ENCODE measurements at regions not wholly inside any gene's neighbourhood (a gene's known extent, or its start where the extent isn't known, plus 50 kb on each side); places are given as distances from the start of the nearest gene placed in this dataset.

DNA sequence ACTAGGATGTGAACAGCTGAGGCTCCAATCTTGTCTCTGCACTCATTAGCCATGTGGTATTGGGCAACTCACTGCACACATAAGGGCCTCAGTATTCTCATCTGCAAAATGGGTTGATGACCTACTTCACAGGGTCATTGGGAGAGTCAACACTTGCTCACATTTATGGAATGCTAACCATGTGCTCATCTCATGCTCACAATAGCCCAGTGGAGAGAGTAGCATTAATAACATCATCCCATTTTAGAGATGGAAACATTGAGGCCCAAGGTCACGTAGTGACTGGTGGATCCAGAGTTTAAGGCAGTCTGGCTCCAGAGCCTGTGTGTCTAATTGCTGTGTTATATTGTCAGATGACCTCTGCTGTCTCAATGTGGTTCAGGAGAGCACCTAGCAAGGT is 270.2 kb upstream of the SRRM4 start:
- Histone ChIP-seq H3K4me3 (ENCODE audit: low read length) (no peak overlapping the region), H3K27ac (ENCODE audit: low read length) (no peak overlapping the region), H3K36me3 (ENCODE audit: control insufficient read depth, insufficient read depth, low read length) (no peaks in the 10 kb centered on the region), H3K27me3 (ENCODE audit: control insufficient read depth, insufficient read depth, low read length) (no peaks in the 10 kb centered on the region), H3K4me1 (ENCODE audit: control insufficient read depth, insufficient read depth, low read length) (no peaks in the 10 kb centered on the region), H3K9me3 (ENCODE audit: control insufficient read depth, insufficient read depth, low read length) (peaks cover 2% of the 10 kb centered on the region)
- H3K9me3 Mint-ChIP-seq: peaks cover 11 to 20% of the 10 kb centered on the region in 2 donors
- no peaks in the 10 kb centered on the region for H3K36me3 Mint-ChIP-seq
- no peak for ATAC-seq
- DNase-seq: no peak
- no peak overlapping the region for H3K4me3 Mint-ChIP-seq
- H3K27me3 Mint-ChIP-seq (ENCODE audit: low read depth in 2 of 2): no peaks in the 10 kb centered on the region
- H3K27ac Mint-ChIP-seq: no peak overlapping the region
- TF ChIP-seq, protein P1, sequence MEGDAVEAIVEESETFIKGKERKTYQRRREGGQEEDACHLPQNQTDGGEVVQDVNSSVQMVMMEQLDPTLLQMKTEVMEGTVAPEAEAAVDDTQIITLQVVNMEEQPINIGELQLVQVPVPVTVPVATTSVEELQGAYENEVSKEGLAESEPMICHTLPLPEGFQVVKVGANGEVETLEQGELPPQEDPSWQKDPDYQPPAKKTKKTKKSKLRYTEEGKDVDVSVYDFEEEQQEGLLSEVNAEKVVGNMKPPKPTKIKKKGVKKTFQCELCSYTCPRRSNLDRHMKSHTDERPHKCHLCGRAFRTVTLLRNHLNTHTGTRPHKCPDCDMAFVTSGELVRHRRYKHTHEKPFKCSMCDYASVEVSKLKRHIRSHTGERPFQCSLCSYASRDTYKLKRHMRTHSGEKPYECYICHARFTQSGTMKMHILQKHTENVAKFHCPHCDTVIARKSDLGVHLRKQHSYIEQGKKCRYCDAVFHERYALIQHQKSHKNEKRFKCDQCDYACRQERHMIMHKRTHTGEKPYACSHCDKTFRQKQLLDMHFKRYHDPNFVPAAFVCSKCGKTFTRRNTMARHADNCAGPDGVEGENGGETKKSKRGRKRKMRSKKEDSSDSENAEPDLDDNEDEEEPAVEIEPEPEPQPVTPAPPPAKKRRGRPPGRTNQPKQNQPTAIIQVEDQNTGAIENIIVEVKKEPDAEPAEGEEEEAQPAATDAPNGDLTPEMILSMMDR (IDR thresholded peaks at IDR 0.05): no peak
- no peaks in the 10 kb centered on the region for H3K4me1 Mint-ChIP-seq
- WGBS (ENCODE audit: insufficient coverage): 67% methylated on average over 1 of the region's 1 CpG
- intact Hi-C loops (cut with micrococcal nuclease): no loop called here

- H3K4me1 Mint-ChIP-seq: no peaks in the 10 kb centered on the region
- WGBS (ENCODE audit: insufficient coverage): 3% methylated on average over 4 of the region's 5 CpGs
- no peak overlapping the region for H3K4me3 Mint-ChIP-seq
- intact Hi-C loops (cut with micrococcal nuclease): no loop called here
- TF ChIP-seq, protein P1 (IDR thresholded peaks at IDR 0.05): no peak
- DNase-seq (no peak), ATAC-seq (no peak)
- no peak overlapping the region for H3K27ac Mint-ChIP-seq
- H3K36me3 Mint-ChIP-seq: no peaks in the 10 kb centered on the region
- Histone ChIP-seq H3K9me3 (ENCODE audit: control insufficient read depth, insufficient read depth, low read length) (peaks cover 2% of the 10 kb centered on the region), H3K36me3 (ENCODE audit: control insufficient read depth, insufficient read depth, low read length) (no peaks in the 10 kb centered on the region), H3K27me3 (ENCODE audit: control insufficient read depth, insufficient read depth, low read length) (no peaks in the 10 kb centered on the region), H3K4me3 (ENCODE audit: low read length) (no peak overlapping the region), H3K4me1 (ENCODE audit: control insufficient read depth, insufficient read depth, low read length) (no peaks in the 10 kb centered on the region), H3K27ac (ENCODE audit: low read length) (no peak overlapping the region)
- no peaks in the 10 kb centered on the region for H3K27me3 Mint-ChIP-seq (ENCODE audit: low read depth in 2 of 2)
- H3K9me3 Mint-ChIP-seq: peaks cover 4 to 5% of the 10 kb centered on the region in 2 donors
Measured at GRCh38 chr12:118714051-118714460, 267.3 kb upstream of the SRRM4 start.

GRCh38 chr12:118714500-118714899 is 266.8 kb upstream of the SRRM4 start:
- Mint-ChIP-seq H3K4me3 (no peak overlapping the region), H3K36me3 (no peaks in the 10 kb centered on the region), H3K4me1 (no peaks in the 10 kb centered on the region), H3K9me3 (peaks cover 4 to 7% of the 10 kb centered on the region in 2 donors), H3K27ac (no peak overlapping the region), H3K27me3 (ENCODE audit: low read depth in 2 of 2) (no peaks in the 10 kb centered on the region)
- 71% methylated on average over 3 of the region's 4 CpGs for WGBS (ENCODE audit: insufficient coverage)
- no peaks in the 10 kb centered on the region for H3K36me3 ChIP-seq (ENCODE audit: control insufficient read depth, insufficient read depth, low read length)
- no peak for ATAC-seq
- TF ChIP-seq, protein P1 (IDR thresholded peaks at IDR 0.05): no peak
- no peaks in the 10 kb centered on the region for H3K4me1 ChIP-seq (ENCODE audit: control insufficient read depth, insufficient read depth, low read length)
- no peak overlapping the region for H3K4me3 ChIP-seq (ENCODE audit: low read length)
- no peak overlapping the region for H3K27ac ChIP-seq (ENCODE audit: low read length)
- H3K9me3 ChIP-seq (ENCODE audit: control insufficient read depth, insufficient read depth, low read length): peaks cover 2% of the 10 kb centered on the region
- no peaks in the 10 kb centered on the region for H3K27me3 ChIP-seq (ENCODE audit: control insufficient read depth, insufficient read depth, low read length)
- DNase-seq: no peak
- intact Hi-C loops (cut with micrococcal nuclease): no loop called here

GRCh38 chr12:118715647-118716046 is 265.7 kb upstream of the SRRM4 start:
- no peak for ATAC-seq
- 80% methylated on average over 1 of the region's 2 CpGs for WGBS (ENCODE audit: insufficient coverage)
- H3K27me3 Mint-ChIP-seq (ENCODE audit: low read depth in 2 of 2): no peaks in the 10 kb centered on the region

More at GRCh38 chr12:118715647-118716046, 265.7 kb upstream of the SRRM4 start:
- Mint-ChIP-seq H3K4me3 (no peak overlapping the region), H3K9me3 (peaks cover 3 to 4% of the 10 kb centered on the region in 2 donors), H3K4me1 (no peaks in the 10 kb centered on the region), H3K27ac (no peak overlapping the region), H3K36me3 (no peaks in the 10 kb centered on the region)
- no peaks in the 10 kb centered on the region for H3K4me1 ChIP-seq (ENCODE audit: control insufficient read depth, insufficient read depth, low read length)
- TF ChIP-seq, protein P1 (IDR thresholded peaks at IDR 0.05): no peak
- intact Hi-C loops (cut with micrococcal nuclease): no loop called here
- H3K9me3 ChIP-seq (ENCODE audit: control insufficient read depth, insufficient read depth, low read length): no peaks in the 10 kb centered on the region
- no peaks in the 10 kb centered on the region for H3K36me3 ChIP-seq (ENCODE audit: control insufficient read depth, insufficient read depth, low read length)
- no peaks in the 10 kb centered on the region for H3K27me3 ChIP-seq (ENCODE audit: control insufficient read depth, insufficient read depth, low read length)
- no peak overlapping the region for H3K27ac ChIP-seq (ENCODE audit: low read length)
- DNase-seq: no peak
- H3K4me3 ChIP-seq (ENCODE audit: low read length): no peak overlapping the region

Data from natural killer cell (primary cell).